HG02763 (cell line): ENCODE measurements at regions not wholly inside any gene's neighbourhood (a gene's known extent, or its start where the extent isn't known, plus 50 kb on each side); places are given as distances from the start of the nearest gene placed in this dataset.
A peak's percentile ranks its signal among the peaks of the same experiment; 100 is the strongest.

Source experiments
- ATAC-seq: cut with Tn5 transposase; IDR thresholded peaks from one replicate; pipeline ENCODE4 v1.9.1; 2021; ENCODE audit warnings: mild to moderate bottlenecking, moderate library complexity; ENCODE audit not compliant: unreplicated experiment

GRCh38 chr16:74100395-74101326, 196.0 kb upstream of the PSMD7 start:
- ATAC-seq = no peak

GRCh38 chr16:74099530-74099929, 197.1 kb upstream of the PSMD7 start:
- ATAC-seq = no peak

- no peak for ATAC-seq
These were observed 201.7 kb upstream of the PSMD7 start for GRCh38 chr16:74094962-74095361.

GRCh38 chr16:74094514-74094913, 202.1 kb upstream of the PSMD7 start:
- no peak for ATAC-seq

GRCh38 chr16:74092336-74092735, 204.3 kb upstream of the PSMD7 start:
- no peak for ATAC-seq

- ATAC-seq = no peak
These were observed 205.7 kb upstream of the PSMD7 start for GRCh38 chr16:74090871-74091270.

GRCh38 chr16:74083541-74083940, 213.1 kb upstream of the PSMD7 start:
- ATAC-seq = no peak

- ATAC-seq = no peak
These were observed 216.3 kb upstream of the PSMD7 start for GRCh38 chr16:74080311-74080710.

- ATAC-seq = peak; percentile 60
These were observed 217.4 kb upstream of the PSMD7 start for GRCh38 chr16:74079232-74079586.

- peak; percentile 54 for ATAC-seq
These were observed 217.9 kb upstream of the PSMD7 start for GRCh38 chr16:74078511-74079231.

- no peak for ATAC-seq
These were observed 220.0 kb upstream of the PSMD7 start for GRCh38 chr16:74076568-74076967.

- no peak for ATAC-seq
These were observed 221.2 kb upstream of the PSMD7 start for GRCh38 chr16:74075393-74075792.

GRCh38 chr16:74073456-74073855, 223.2 kb upstream of the PSMD7 start:
- no peak for ATAC-seq

- ATAC-seq = no peak
These were observed 224.5 kb upstream of the PSMD7 start for GRCh38 chr16:74071996-74072535.

GRCh38 chr16:74070237-74070636, 226.4 kb upstream of the PSMD7 start:
- no peak for ATAC-seq

- ATAC-seq = no peak
These were observed 232.4 kb upstream of the PSMD7 start for GRCh38 chr16:74064120-74064735.

- ATAC-seq = no peak
These were observed 242.8 kb upstream of the PSMD7 start for GRCh38 chr16:74053826-74054225.

GRCh38 chr16:74053312-74053711, 243.3 kb upstream of the PSMD7 start:
- no peak for ATAC-seq

- ATAC-seq = no peak
These were observed 244.6 kb upstream of the PSMD7 start for GRCh38 chr16:74052016-74052415.

- no peak for ATAC-seq
These were observed 247.6 kb upstream of the PSMD7 start for GRCh38 chr16:74049027-74049426.

GRCh38 chr16:74046524-74046923, 250.1 kb upstream of the PSMD7 start:
- ATAC-seq = no peak
